SU-DHL-6 (cell line): ENCODE measurements at regions not wholly inside any gene's neighbourhood (a gene's known extent, or its start where the extent isn't known, plus 50 kb on each side); places are given as distances from the start of the nearest gene placed in this dataset.

Source experiments
- EZH2phosphoT487 ChIP-seq: fragments of 200-600 bp; sonication (generic), shearing (Covaris generic); conservative IDR thresholded peaks from 2 replicates; pipeline ENCODE4 v1.6.1; 2018; ENCODE audit warnings: mild to moderate bottlenecking, antibody characterized with exemption, low read length, moderate library complexity, mixed read lengths
- TF ChIP-seq, protein P1 (sequence below): fragments of 200-600 bp; sonication (generic); IDR thresholded peaks from one replicate; pipeline ENCODE4 v1.5.1; 2017; ENCODE audit warnings: antibody characterized with exemption, mild to moderate bottlenecking, low read length, moderate library complexity; ENCODE audit not compliant: insufficient read depth, poor library complexity, severe bottlenecking

DNA sequence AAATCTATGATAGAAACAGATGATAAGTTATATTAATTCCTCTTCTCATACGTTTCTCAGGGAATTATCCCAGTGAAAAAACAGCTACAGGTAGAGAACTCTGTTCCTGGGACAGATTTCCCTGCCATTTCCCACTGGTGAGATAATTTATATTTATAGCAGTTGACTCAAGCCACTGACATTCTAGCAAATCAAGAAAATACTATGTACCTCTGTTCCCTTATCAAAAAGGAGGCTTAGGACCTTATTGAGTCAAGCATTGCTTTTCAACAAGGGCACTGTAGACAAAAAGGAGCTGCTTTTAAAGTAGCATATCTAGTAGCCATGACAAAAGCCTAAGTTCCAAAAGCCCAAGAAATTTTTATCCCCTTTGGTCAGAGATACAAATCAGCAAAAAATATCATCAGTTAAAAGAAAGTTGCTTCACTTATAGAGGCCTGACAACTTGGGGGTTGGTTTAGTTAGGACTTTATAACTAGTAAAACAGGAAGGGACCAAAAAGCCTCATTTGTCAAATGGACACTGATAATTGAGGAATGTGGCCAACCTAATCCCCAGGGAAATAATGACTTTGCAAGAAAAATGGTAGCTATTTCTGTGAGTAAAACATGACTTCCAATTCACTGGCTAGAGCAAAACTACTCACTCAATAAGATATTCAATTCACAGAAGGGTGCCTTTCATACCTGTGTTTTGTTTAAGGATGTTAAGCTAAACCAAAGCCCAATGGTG, 652.5 kb downstream of the SLITRK1 start:
- TF ChIP-seq, protein P1, sequence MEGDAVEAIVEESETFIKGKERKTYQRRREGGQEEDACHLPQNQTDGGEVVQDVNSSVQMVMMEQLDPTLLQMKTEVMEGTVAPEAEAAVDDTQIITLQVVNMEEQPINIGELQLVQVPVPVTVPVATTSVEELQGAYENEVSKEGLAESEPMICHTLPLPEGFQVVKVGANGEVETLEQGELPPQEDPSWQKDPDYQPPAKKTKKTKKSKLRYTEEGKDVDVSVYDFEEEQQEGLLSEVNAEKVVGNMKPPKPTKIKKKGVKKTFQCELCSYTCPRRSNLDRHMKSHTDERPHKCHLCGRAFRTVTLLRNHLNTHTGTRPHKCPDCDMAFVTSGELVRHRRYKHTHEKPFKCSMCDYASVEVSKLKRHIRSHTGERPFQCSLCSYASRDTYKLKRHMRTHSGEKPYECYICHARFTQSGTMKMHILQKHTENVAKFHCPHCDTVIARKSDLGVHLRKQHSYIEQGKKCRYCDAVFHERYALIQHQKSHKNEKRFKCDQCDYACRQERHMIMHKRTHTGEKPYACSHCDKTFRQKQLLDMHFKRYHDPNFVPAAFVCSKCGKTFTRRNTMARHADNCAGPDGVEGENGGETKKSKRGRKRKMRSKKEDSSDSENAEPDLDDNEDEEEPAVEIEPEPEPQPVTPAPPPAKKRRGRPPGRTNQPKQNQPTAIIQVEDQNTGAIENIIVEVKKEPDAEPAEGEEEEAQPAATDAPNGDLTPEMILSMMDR = no peak
- no peak for TF ChIP-seq EZH2phosphoT487
